HG02678 (cell line): ENCODE measurements at regions not wholly inside any gene's neighbourhood (a gene's known extent, or its start where the extent isn't known, plus 50 kb on each side); places are given as distances from the start of the nearest gene placed in this dataset.

ENCODE experiments used
- ATAC-seq: cut with Tn5 transposase; IDR thresholded peaks from one replicate; pipeline ENCODE4 v1.9.1; 2021; ENCODE audit warnings: mild to moderate bottlenecking, moderate library complexity; ENCODE audit not compliant: unreplicated experiment

- no peak for ATAC-seq
Measured at GRCh38 chr5:22910523-22910922, 57.4 kb upstream of the CDH12 start.

GRCh38 chr5:22908586-22908985, 55.4 kb upstream of the CDH12 start:
- ATAC-seq = no peak

- ATAC-seq = no peak
Measured at GRCh38 chr5:22908129-22908528, 55.0 kb upstream of the CDH12 start.
